Stimulated activated naive CD8-positive, alpha-beta T cell treated with anti-CD3 and anti-CD28 coated beads, Interleukin-15, amount 100 ng/mL, for 72 hours (primary cell): ENCODE measurements at regions not wholly inside any gene's neighbourhood (a gene's known extent, or its start where the extent isn't known, plus 50 kb on each side); places are given as distances from the start of the nearest gene placed in this dataset.

ENCODE experiments used
- ATAC-seq: fragments of 150-1000 bp; cut with Tn5 transposase; 2 replicates; pipeline ENCODE4 v1.10.0; 2021; ENCODE audit warnings: mild to moderate bottlenecking, moderate library complexity
- DNase-seq, 2 donors: peaks; one replicate each; pipeline ENCODE4 v3.0.0; 2021 to 2022
- H3K27ac Mint-ChIP-seq, 2 donors: one replicate each; pipeline ENCODE4 v1.8.0; 2022; ENCODE audit warnings: mild to moderate bottlenecking in 2 of 2, mixed read lengths in 2 of 2, moderate library complexity in 2 of 2
- H3K27me3 Mint-ChIP-seq: one replicate; pipeline ENCODE4 v1.8.0; 2022; ENCODE audit warnings: mixed read lengths
- H3K4me1 Mint-ChIP-seq: one replicate; pipeline ENCODE4 v1.8.0; 2022; ENCODE audit warnings: mild to moderate bottlenecking, mixed read lengths
- H3K4me3 Mint-ChIP-seq, 2 donors: one replicate each; pipeline ENCODE4 v1.8.0; 2022; ENCODE audit warnings: mild to moderate bottlenecking in 2 of 2, mixed read lengths in 2 of 2, moderate library complexity in 1 of 2
- H3K9me3 Mint-ChIP-seq, 2 donors: one replicate each; pipeline ENCODE4 v1.8.0; 2022; ENCODE audit warnings: mixed read lengths in 2 of 2

DNA sequence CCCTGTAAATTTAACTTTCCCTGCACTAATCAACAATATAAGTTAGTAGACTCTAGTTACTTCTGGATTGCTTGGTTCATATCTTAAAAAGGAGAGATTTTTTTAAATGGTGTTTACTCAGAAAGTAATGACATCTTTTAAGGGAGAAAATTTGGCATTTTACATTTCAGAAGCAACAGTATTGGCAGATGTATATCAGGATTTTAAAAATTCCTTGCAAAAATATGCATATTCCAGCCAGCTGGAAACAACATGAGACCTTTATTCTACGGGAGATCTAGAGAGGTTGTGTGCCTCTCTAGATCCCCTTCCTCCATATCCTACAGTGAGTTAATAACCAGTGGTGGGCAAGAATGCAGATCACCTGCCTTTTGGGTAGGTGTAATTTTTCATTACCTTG, 848.2 kb downstream of the USP25 start:
- no peaks in the 10 kb centered on the region for H3K9me3 Mint-ChIP-seq
- no peak overlapping the region for H3K27ac Mint-ChIP-seq
- H3K4me1 Mint-ChIP-seq, result no peaks in the 10 kb centered on the region
- ATAC-seq (no peak), DNase-seq (no peak)
- H3K4me3 Mint-ChIP-seq, result no peak overlapping the region
- H3K27me3 Mint-ChIP-seq, result no peaks in the 10 kb centered on the region

DNA sequence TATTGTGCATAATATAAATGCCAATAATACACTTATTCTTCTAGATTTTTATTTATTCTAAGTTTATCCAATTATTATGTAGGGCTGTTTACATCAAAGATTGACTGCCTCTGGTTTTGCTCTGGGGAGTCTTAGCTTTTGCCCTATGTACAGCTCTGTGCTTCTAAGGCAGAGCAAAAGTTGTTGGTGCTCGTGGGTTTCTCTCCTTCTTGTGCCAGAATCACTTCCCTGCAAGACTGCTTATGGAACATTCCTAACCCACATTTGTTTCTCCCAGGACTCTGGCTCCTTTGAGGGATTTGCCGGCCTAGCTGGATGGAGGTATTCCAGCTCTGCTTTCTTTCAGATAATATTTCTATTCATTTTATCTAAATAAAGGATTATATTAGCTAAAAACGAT, 849.1 kb downstream of the USP25 start:
- ATAC-seq (no peak), DNase-seq (no peak)
- Mint-ChIP-seq H3K27ac (no peak overlapping the region), H3K9me3 (peaks cover 0 to 4% of the 10 kb centered on the region in 2 donors), H3K4me1 (no peaks in the 10 kb centered on the region), H3K4me3 (no peak overlapping the region), H3K27me3 (no peaks in the 10 kb centered on the region)

DNA sequence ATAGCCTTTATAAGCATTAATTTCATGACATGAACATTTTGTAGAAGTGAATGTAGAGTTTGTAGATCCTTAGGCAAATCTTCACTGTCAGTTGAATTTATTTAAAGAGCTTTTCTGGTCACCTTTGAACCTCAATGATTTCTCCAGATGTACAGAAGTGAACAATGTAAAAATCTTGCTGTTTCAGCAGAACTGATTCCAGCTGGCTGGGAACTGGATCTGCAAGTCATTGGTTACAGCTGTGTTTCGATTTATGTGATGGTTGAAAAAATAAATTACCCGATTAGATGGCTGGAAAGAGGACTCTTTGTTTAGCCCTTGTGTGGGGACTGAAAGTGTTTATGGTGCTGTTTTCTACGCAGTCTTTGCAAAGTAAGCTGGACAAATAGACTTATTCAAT, 849.8 kb downstream of the USP25 start:
- no peak for ATAC-seq
- Mint-ChIP-seq H3K27me3 (no peaks in the 10 kb centered on the region), H3K4me1 (no peaks in the 10 kb centered on the region), H3K9me3 (peaks cover 0 to 4% of the 10 kb centered on the region in 2 donors), H3K4me3 (no peak overlapping the region), H3K27ac (no peak overlapping the region)
- no peak for DNase-seq

DNA sequence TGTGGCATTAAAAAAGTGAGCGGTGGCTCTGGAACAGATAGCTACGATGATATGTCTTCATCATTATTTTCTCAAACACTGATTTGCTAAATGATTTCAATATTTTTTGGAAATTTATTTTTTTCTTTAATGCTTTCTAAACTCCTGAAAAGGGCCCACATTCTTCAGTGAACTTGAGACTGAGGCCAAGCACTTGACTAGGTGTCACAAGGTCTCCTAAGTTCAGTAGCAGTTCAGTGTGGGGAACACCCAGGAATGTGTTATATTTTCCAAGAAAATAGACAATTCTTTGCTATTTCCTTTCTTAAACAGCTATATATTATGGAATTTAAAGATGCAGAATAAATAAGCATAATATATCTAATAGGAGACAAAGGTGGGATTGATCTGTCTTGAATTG, 850.9 kb downstream of the USP25 start:
- ATAC-seq (no peak), DNase-seq (no peak)
- Mint-ChIP-seq H3K4me3 (no peak overlapping the region), H3K9me3 (peaks cover 0 to 4% of the 10 kb centered on the region in 2 donors), H3K4me1 (no peaks in the 10 kb centered on the region), H3K27me3 (no peaks in the 10 kb centered on the region), H3K27ac (no peak overlapping the region)

DNA sequence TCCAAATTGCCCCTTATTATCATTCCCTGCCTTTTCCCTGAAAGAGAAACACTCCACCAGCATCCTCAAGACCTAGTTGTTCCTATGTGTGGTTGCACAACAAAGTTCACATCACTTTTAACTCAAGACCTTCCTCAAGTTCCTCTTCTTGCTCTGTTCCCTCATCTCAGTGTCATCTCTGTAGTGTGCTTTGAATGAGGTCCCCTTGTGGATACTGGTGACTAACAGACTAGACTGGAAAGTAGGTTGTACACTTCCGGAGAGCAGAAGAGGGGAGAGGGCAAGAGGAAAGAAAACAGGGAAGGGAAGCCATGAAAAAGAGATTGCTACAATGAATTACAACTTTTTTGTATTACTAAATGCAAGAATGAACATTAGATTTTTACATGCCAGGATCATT, 853.8 kb downstream of the USP25 start:
- Mint-ChIP-seq H3K27me3 (no peaks in the 10 kb centered on the region), H3K27ac (no peak overlapping the region), H3K4me3 (no peak overlapping the region), H3K9me3 (peaks cover 0 to 4% of the 10 kb centered on the region in 2 donors), H3K4me1 (no peaks in the 10 kb centered on the region)
- no peak for DNase-seq
- no peak for ATAC-seq

DNA sequence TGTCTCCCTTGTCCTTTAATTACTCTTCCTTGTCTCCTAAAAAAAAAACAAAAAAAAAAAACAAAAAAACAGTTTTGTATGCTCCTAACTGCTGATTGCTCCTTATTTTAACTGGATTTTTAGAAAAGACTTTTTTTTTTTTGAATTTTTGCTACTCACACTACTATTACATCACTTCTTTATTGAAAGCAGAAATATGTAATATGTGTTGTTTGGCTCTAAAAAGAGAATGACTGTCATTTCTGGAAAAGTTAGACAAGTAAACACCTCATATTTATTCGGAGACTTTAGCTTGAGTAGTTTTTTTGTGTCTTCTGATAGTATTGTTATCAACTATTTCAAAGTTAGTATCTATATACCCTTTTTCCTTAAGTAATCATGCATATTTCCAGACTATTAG, 855.0 kb downstream of the USP25 start:
- DNase-seq (no peak), ATAC-seq (no peak)
- H3K4me3 Mint-ChIP-seq, result no peak overlapping the region
- H3K27me3 Mint-ChIP-seq, result no peaks in the 10 kb centered on the region
- H3K4me1 Mint-ChIP-seq, result no peaks in the 10 kb centered on the region
- no peak overlapping the region for H3K27ac Mint-ChIP-seq
- peaks cover 0 to 4% of the 10 kb centered on the region in 2 donors for H3K9me3 Mint-ChIP-seq

DNA sequence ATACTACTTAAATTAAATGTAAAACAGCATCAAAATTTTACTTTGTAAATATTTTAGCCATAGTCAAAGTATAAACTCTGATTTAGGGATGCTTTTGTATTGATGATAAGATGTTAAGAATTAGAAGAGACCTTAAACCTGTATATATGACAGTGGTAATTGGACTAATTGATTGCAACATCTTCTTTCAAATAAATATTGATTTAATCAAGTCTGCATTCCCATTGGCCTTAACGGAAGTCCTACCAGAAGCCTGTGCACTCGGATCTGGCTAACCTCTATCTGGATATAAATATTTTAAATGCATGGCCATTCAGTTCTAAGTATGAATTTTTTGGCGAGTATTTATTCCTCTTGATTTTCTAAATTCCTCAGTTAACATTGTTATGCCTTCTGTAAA, 856.1 kb downstream of the USP25 start:
- H3K27ac Mint-ChIP-seq, result no peak overlapping the region
- H3K4me1 Mint-ChIP-seq, result no peaks in the 10 kb centered on the region
- no peaks in the 10 kb centered on the region for H3K27me3 Mint-ChIP-seq
- no peak for ATAC-seq
- no peak overlapping the region for H3K4me3 Mint-ChIP-seq
- DNase-seq, result no peak
- H3K9me3 Mint-ChIP-seq, result peaks cover 0 to 4% of the 10 kb centered on the region in 2 donors

DNA sequence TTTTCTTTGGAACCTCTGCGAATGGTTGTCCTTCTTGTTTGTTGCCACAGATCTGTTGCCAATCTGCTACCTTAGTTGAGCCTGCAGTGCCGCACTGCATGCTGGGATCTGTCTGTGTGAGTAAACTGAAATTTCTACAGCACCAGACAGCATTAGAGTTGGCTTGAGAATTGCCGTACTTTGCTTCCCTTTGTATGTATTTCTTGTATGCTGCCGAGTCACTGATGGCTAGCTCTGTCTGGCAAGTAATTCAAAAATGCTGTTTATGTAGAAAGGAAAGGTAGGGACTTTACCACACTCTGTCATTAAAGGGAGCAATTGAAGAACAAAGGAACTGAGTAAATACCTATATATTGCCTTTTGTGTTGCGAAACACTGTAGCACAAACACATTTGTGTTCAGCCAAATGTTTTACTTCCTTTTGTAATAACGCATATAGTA, 857.4 kb downstream of the USP25 start:
- Mint-ChIP-seq H3K27me3 (no peaks in the 10 kb centered on the region), H3K27ac (no peak overlapping the region), H3K4me3 (no peak overlapping the region), H3K9me3 (peaks cover 0 to 4% of the 10 kb centered on the region in 2 donors), H3K4me1 (no peaks in the 10 kb centered on the region)
- no peak for DNase-seq
- no peak for ATAC-seq

DNA sequence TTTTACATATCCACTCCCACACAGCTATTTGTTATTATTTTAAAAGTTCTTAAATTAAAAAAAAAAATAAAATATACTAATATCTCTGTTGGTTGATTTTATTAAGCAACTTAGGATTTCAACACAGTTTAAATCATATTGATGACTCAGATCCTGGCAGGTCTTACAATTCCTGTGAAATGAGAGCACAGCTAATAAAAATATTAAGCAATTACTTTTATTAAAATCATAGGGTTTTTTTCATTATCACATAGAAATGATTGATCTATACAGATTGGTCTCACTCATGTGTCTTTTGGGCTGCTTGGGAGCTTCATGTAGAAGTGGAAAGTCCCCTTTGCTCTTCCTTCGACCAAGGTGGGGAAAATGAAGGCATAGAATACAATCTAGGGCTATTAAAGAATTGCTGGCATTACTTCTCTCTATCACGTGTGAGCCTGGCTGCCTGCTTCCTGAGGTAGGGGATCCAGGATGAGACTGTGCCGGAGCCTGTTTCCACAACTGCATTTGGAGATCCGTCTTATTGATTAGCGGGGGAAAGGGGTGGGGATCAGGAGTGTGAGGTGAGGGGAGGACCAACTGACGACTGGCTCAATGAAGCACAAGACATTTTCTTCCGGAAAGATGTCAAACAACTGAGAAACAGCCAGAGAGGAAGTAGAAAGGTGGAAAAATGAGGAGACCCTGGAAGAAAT, 858.0 kb downstream of the USP25 start:
- DNase-seq (no peak), ATAC-seq (no peak)
- Mint-ChIP-seq H3K9me3 (peaks cover 0 to 4% of the 10 kb centered on the region in 2 donors), H3K4me1 (no peaks in the 10 kb centered on the region), H3K27me3 (no peaks in the 10 kb centered on the region), H3K27ac (no peak overlapping the region), H3K4me3 (no peak overlapping the region)

DNA sequence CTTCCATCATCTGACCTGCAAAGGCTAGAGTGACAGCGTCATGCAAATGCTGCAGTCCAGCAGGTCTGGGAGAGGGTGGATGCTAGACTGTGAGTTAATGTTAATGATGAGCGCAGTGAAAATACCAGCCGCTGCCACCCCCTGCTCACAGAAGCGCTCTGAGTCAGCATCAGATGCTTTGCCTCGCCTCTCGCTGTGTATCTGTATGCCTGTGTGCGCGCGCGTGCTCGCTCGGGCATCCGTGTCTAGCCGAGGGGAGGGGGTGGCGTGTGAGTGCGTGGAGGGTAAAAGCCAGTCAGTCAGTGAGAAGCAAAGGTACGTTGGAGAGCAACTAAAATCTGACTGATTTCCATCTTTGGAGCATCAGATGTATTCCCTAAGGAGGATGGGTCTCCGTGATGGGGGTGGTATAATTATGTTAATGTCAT, 858.7 kb downstream of the USP25 start:
- Mint-ChIP-seq H3K9me3 (peaks cover 0 to 4% of the 10 kb centered on the region in 2 donors), H3K27me3 (no peaks in the 10 kb centered on the region), H3K4me3 (no peak overlapping the region), H3K27ac (no peak overlapping the region), H3K4me1 (no peaks in the 10 kb centered on the region)
- ATAC-seq (no peak), DNase-seq (no peak)

DNA sequence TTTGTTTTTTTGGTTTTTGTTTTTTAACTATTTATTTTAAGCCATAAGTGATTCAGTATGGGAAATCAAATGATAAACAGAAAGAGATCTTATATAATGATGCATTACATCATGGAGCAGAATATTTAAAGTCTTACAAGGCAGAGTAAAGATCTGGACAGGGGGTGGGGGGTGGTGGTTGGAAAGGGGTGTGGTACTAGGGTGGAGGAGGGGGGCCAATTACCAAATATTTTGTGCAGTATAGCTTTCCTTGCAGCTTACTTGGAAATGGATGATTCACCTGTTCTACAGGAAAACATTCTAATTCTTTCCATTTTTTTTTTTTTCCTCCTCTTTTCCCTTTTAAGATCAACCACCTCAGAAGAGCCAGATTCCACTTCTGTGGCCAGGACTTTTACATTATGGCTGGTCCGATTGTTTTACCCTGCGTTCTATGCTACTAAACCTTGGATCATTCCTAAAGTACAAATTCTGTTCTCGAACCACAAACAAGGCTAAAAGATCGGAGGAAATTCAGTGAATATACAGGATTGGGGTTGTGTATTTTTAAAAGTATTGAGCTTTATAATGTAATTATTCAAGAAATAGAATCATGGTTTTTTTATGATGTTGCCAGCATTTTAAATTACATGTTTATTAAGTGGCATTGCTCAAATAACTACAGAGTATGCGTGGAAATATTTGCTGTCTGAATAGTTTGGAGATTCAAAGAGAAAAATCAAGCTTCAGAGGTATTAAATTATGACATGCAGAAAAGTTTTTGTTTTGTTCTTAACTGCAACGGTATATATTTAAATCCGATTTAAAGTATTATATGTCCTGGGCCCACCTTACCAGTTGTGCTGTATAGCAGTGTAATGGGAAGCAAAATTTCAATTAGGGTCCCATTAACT, 859.5 kb downstream of the USP25 start:
- Mint-ChIP-seq H3K9me3 (no peaks in the 10 kb centered on the region), H3K27me3 (no peaks in the 10 kb centered on the region), H3K4me1 (no peaks in the 10 kb centered on the region), H3K4me3 (no peak overlapping the region), H3K27ac (no peak overlapping the region)
- no peak for ATAC-seq
- DNase-seq, result no peak

DNA sequence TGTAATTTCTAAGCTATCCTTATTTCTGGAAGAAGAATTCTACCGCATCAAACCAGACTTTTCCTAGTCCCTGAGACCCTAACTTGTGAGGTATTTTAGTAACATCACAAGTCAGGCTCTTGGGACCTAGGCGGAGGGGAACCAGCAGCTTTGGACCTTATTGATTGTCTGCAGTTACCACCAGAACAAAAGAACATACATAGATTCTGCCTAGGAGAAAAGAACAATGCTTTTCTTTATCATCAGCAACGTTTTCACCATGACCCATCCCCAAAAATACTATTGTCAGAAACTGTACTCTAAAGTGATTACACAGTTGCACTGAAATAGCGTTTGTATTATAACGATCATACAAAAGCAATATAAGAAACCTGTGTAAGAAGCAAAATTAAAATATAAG, 860.4 kb downstream of the USP25 start:
- no peak for DNase-seq
- no peak for ATAC-seq
- Mint-ChIP-seq H3K27ac (no peak overlapping the region), H3K4me1 (no peaks in the 10 kb centered on the region), H3K27me3 (no peaks in the 10 kb centered on the region), H3K4me3 (no peak overlapping the region), H3K9me3 (no peaks in the 10 kb centered on the region)

DNA sequence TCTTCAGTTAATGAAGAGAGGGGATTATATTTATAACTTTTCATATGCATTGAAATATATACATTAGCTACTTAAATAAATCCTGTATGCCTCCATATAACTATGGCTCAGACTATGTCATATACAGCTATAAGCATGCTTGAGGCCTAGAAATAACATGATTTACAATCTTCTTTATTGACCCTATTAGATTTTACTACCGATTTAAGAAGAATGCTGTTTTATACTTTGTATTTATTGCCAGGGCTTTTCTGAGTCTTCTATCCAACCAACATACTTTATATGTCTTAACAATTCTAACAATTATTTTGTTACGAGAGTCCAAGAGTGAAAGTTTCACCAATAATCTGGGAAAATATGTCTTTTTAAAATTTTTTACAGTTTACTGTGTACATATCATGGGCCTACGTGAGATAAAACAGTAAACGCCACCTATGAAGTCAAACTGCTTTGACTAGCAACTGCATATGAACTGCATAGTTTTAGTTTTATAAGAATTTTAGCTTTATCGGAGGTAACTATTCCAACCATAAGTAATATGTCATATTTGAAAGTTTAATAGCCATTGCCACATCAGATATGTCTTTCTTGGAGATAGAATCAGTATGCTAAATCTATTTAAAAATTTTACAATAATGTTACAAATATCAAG, 861.0 kb downstream of the USP25 start:
- no peak overlapping the region for H3K4me3 Mint-ChIP-seq
- no peaks in the 10 kb centered on the region for H3K9me3 Mint-ChIP-seq
- DNase-seq, result no peak
- no peaks in the 10 kb centered on the region for H3K27me3 Mint-ChIP-seq
- no peak overlapping the region for H3K27ac Mint-ChIP-seq
- no peak for ATAC-seq
- no peaks in the 10 kb centered on the region for H3K4me1 Mint-ChIP-seq

DNA sequence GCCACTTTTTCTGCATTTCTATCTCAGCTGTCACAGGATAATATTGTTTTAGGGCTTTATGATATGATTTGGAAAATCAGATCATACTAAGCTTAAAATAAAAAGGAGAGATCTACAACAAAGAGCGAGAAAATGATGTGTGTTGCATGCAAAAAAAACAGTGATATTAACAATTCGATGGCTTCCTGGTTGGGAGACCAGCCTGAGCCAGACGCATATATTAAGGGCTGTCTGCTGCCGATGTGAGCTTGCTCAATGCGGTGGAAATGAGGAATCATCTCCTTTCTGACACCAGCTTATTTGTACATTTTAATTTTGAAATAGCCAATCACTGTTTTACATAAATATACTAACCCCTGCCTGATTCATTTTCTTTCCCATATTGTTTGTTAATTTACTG, 862.6 kb downstream of the USP25 start:
- ATAC-seq (no peak), DNase-seq (no peak)
- no peak overlapping the region for H3K27ac Mint-ChIP-seq
- peaks cover 4 to 7% of the 10 kb centered on the region in 2 donors for H3K9me3 Mint-ChIP-seq
- H3K4me1 Mint-ChIP-seq, result no peaks in the 10 kb centered on the region
- H3K4me3 Mint-ChIP-seq, result no peak overlapping the region
- no peaks in the 10 kb centered on the region for H3K27me3 Mint-ChIP-seq

DNA sequence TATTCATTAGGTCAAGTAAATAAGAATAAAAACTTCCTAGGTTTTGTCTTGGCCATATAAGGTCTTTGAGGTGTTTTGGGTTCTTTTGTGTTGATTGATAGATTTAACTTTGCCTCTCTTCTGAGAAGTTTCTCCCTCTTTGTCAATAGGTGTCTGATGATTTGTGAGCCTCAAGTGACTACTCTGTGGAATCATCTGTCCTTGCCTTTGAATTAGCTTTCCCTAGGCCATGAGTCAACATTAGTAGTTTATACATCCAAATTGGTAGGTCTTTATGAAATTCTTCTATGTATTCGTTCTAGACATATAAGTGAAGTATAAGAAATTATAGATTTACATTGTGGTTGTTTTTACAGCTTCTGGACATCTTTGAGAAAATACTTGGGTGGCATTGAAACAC, 864.4 kb downstream of the USP25 start:
- Mint-ChIP-seq H3K9me3 (peaks cover 4 to 7% of the 10 kb centered on the region in 2 donors), H3K4me3 (no peak overlapping the region), H3K27me3 (no peaks in the 10 kb centered on the region), H3K27ac (no peak overlapping the region), H3K4me1 (no peaks in the 10 kb centered on the region)
- ATAC-seq (no peak), DNase-seq (no peak)

DNA sequence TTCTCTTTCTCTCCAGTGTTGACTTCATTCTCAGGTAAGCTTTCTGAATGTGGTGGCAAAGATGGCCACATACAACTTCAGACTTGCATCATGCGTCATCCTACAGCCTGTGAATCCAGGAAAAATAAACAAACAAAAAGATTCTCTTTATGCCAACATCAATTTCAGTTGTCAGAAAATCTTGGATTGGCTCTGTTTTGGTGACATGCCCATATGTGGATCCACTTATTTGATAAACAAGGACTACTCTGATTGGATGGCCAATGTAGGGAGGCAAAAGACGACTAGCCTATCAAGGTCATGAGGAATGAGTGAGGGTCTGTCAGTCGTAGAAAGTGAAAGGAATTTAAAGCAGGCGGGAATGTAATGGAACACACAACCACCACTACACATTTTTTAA, 866.6 kb downstream of the USP25 start:
- no peaks in the 10 kb centered on the region for H3K4me1 Mint-ChIP-seq

More for the DNA sequence above, 866.6 kb downstream of the USP25 start:
- H3K27me3 Mint-ChIP-seq, result no peaks in the 10 kb centered on the region
- no peak for DNase-seq
- no peak for ATAC-seq
- H3K9me3 Mint-ChIP-seq, result peaks cover 4 to 12% of the 10 kb centered on the region in 2 donors
- H3K4me3 Mint-ChIP-seq, result no peak overlapping the region
- H3K27ac Mint-ChIP-seq, result no peak overlapping the region
